Hepatocyte (in vitro differentiated cells): ENCODE measurements at regions not wholly inside any gene's neighbourhood (a gene's known extent, or its start where the extent isn't known, plus 50 kb on each side); places are given as distances from the start of the nearest gene placed in this dataset.
"Not testable (repeated sequence)": the region's sequence is repeated elsewhere in the genome, so short reads cannot be mapped to it uniquely, and the experiment has no call there.

ENCODE experiments used
- EZH2 ChIP-seq: fragments of 200-600 bp; sonication (generic); IDR thresholded peaks from 2 replicates; pipeline ENCODE4 v1.6.1; 2016; ENCODE audit warnings: antibody characterized with exemption, mild to moderate bottlenecking, borderline replicate concordance
- EZH2phosphoT487 ChIP-seq: fragments of 200-600 bp; sonication (generic); IDR thresholded peaks from one replicate; pipeline ENCODE4 v1.6.1; 2018; ENCODE audit warnings: antibody characterized with exemption, mild to moderate bottlenecking, low read depth, moderate library complexity; ENCODE audit not compliant: unreplicated experiment, severe bottlenecking
- TF ChIP-seq, protein P1 (sequence below): fragments of 200-600 bp; sonication (generic); IDR thresholded peaks from 2 replicates; pipeline ENCODE4 v1.5.1; 2016; ENCODE audit warnings: antibody characterized with exemption, mild to moderate bottlenecking; ENCODE audit not compliant: poor library complexity

DNA sequence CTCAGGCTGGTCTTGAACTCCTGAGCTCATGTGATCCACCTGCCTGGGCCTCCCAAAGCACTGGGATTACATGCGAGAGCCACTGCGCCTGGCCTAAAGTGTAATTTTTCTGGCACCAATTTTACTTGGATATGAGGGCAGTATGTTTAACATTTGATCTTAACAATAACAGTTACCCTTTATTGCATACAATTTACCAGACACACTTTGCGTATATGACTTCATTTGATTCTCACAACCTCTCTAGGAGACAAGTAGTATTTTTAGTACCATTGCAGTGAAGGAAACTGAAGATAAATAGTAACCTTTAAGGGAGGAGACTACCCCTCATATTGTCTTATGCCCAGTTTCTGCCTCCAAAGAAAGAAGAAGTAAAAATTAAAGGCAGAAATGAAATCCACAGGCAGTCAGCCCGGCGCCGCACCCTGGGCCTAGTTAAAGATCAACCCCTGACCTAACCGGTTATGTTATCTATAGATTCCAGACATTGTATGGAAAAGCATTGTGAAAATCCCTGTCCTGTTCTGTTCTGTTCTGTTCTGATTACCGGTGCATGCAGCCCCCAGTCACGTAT is 54.0 kb downstream of the CYP26A1 start:
- TF ChIP-seq, protein P1, sequence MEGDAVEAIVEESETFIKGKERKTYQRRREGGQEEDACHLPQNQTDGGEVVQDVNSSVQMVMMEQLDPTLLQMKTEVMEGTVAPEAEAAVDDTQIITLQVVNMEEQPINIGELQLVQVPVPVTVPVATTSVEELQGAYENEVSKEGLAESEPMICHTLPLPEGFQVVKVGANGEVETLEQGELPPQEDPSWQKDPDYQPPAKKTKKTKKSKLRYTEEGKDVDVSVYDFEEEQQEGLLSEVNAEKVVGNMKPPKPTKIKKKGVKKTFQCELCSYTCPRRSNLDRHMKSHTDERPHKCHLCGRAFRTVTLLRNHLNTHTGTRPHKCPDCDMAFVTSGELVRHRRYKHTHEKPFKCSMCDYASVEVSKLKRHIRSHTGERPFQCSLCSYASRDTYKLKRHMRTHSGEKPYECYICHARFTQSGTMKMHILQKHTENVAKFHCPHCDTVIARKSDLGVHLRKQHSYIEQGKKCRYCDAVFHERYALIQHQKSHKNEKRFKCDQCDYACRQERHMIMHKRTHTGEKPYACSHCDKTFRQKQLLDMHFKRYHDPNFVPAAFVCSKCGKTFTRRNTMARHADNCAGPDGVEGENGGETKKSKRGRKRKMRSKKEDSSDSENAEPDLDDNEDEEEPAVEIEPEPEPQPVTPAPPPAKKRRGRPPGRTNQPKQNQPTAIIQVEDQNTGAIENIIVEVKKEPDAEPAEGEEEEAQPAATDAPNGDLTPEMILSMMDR: not testable (repeated sequence)
- TF ChIP-seq EZH2, EZH2phosphoT487: not testable (repeated sequence)
